Small intestine (tissue), 7 donors: ENCODE measurements at regions not wholly inside any gene's neighbourhood (a gene's known extent, or its start where the extent isn't known, plus 50 kb on each side); places are given as distances from the start of the nearest gene placed in this dataset.
"Not testable (repeated sequence)": the region's sequence is repeated elsewhere in the genome, so short reads cannot be mapped to it uniquely, and the experiment has no call there.

Experiments
- DNase-seq, 2 donors: peaks; one replicate each; pipeline versions ENCODE4 v3.0.0 to v3.0.0-alpha.2; 2013
- FAIRE-seq: peaks from 2 replicates; lab custom pipeline; 2012; peaks lifted over from hg19 to GRCh38; lab: Jason Lieb, UNC
- H3K27ac ChIP-seq, 3 donors: one replicate each; pipeline ENCODE4 v1.5.1; 2013; ENCODE audit warnings: low read length in 2 of 3, mild to moderate bottlenecking in 2 of 3, control low read depth in 1 of 3, inconsistent platforms in 1 of 3, low read depth in 1 of 3, moderate library complexity in 1 of 3
- H3K27me3 ChIP-seq, 3 donors: one replicate each; pipeline ENCODE4 v1.6.1; 2013; ENCODE audit warnings: low read length in 3 of 3, inconsistent platforms in 1 of 3; ENCODE audit not compliant: control insufficient read depth in 3 of 3, insufficient read depth in 3 of 3
- H3K36me3 ChIP-seq, 3 donors: one replicate each; pipeline ENCODE4 v1.6.1; 2013; ENCODE audit warnings: low read length in 3 of 3, inconsistent platforms in 1 of 3, low read depth in 1 of 3, mild to moderate bottlenecking in 1 of 3, moderate library complexity in 1 of 3; ENCODE audit not compliant: control insufficient read depth in 3 of 3, insufficient read depth in 2 of 3
- H3K4me1 ChIP-seq, 3 donors: one replicate each; pipeline ENCODE4 v1.6.1; 2013; ENCODE audit warnings: low read length in 2 of 3, inconsistent platforms in 1 of 3, low read depth in 1 of 3, mild to moderate bottlenecking in 1 of 3, moderate library complexity in 1 of 3; ENCODE audit not compliant: control insufficient read depth in 3 of 3, insufficient read depth in 2 of 3
- H3K4me3 ChIP-seq, 3 donors: one replicate each; pipeline ENCODE4 v1.5.1; 2013; ENCODE audit warnings: low read length in 3 of 3, control low read depth in 1 of 3, inconsistent platforms in 1 of 3, low read depth in 1 of 3, mild to moderate bottlenecking in 1 of 3, moderate library complexity in 1 of 3
- H3K9me3 ChIP-seq, 2 donors: one replicate each; pipeline ENCODE4 v1.6.1; 2013; ENCODE audit warnings: low read depth in 1 of 2, low read length in 1 of 2; ENCODE audit not compliant: control insufficient read depth in 2 of 2, insufficient read depth in 1 of 2
- WGBS, 3 donors: extraction: QIAGEN DNeasy Blood & Tissue Kit; methylation state at CpG; one replicate each; pipeline ENCODE4 v1.1.7; 2013; 5-methylcytosine and 5-hydroxymethylcytosine counted together
- donor health status: healthy with polysubstance abuse.
- donor health status: control.
- donor health status: control.
- donor health status: Bipolar disorder and iron deficiency.
- donor health status: healthy.

DNA sequence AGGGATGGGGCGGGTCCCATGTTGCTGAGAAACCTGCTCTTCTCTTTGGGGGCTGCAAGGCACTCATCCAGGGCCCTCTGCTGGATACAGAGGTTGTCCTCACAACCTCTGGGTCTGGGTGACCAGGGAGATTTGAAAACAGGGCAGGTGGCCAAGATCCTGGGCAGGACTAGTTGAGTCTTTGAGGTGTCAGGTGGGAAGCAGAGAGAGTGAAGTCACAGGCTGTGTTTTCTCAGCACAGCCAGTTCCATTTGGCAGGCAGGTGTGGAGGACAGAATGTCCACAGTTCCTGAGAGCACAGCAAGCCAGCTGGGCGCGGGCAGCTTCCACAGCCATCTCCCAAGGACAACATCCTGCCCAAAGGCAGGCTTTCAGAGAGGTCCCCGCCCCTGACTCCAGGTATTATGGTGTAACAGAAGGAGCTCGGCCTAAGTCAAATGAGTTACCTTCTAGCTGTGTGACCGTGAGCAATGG lies 118.8 kb downstream of the NUFIP1 start:
- DNase-seq (peak; percentile 26 to 79), FAIRE-seq (no peak)
- Histone ChIP-seq H3K4me3 (no peak overlapping the region), H3K36me3 (no peaks in the 10 kb centered on the region), H3K4me1 (no peaks in the 10 kb centered on the region), H3K27me3 (no peaks in the 10 kb centered on the region), H3K9me3 (peaks cover 0 to 6% of the 10 kb centered on the region in 2 donors), H3K27ac (no peak overlapping the region)
- WGBS, 3 donors = 25 to 51% (median 48%) methylated on average over 6 of the region's 6 CpGs

DNA sequence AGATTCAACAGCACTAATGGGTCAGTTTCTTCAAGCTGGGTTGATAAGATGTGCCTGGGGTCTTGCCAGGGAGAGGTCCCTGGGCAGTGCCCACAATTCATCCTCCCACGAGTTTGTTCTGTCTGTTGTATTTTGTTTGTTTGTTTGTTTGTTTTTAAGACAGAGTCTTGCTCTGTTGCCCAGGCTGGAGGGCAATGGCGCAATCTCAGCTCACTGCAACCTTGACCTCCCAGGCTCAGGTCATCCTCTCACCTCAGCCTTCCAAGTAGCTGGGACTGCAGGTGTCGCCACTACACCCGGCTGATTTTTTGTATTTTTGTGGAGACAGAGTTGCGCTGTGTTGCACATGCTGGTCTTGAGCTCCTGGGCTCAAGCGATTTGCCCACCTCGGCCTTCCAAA lies 120.1 kb downstream of the NUFIP1 start:
- no peak overlapping the region for H3K27ac ChIP-seq
- WGBS, 3 donors = 69 to 79% (median 78%) methylated on average over 7 of the region's 7 CpGs
- no peaks in the 10 kb centered on the region for H3K36me3 ChIP-seq
- no peaks in the 10 kb centered on the region for H3K4me1 ChIP-seq
- no peaks in the 10 kb centered on the region for H3K27me3 ChIP-seq
- H3K9me3 ChIP-seq = peaks cover 0 to 6% of the 10 kb centered on the region in 2 donors
- H3K4me3 ChIP-seq = no peak overlapping the region
- DNase-seq (no peak), FAIRE-seq (no peak)

DNA sequence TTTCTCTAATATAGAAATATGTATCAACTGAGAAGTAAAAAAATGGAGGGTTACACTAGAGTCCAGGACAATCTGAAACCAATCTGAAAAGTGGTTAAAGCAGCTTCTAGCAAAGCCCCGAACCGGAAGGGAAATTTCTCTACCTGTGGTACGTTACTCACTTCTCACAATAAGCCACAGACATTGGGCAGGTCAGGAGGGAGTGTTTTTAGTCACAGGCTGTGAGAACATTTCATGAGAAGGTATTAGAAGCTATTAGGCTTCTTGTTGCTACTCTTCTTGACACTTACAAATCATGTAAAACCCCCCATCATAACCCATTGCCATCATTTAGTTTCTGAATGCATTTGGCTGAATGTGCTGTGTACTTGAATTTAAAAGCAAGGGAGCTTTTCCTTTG lies 120.9 kb downstream of the NUFIP1 start:
- Histone ChIP-seq H3K4me3 (no peak overlapping the region), H3K27ac (no peak overlapping the region), H3K27me3 (no peaks in the 10 kb centered on the region), H3K9me3 (peaks cover 0 to 6% of the 10 kb centered on the region in 2 donors), H3K4me1 (no peaks in the 10 kb centered on the region), H3K36me3 (no peaks in the 10 kb centered on the region)
- 68 to 88% (median 86%) methylated on average over 3 of the region's 3 CpGs for WGBS, 3 donors
- no peak for DNase-seq
- FAIRE-seq = no peak

DNA sequence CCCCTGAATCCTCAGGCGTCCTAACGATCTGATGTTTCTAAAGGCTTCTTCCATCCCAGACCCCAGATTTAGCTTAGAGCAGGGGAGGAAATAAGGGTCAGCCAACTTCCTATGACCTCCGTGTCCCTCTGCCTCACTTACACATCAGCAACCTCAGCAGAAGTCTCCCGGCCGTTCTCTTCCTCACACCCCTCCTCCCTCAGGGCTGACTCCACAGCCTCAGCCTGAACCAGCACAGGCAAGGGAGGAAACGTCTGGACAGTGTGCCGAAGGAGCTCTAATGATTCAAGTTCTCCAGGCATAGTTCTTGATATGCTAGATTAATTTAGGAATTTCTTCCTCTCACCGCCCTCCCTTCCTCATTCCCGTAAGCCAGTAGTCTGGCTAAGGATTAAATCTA lies 121.4 kb downstream of the NUFIP1 start:
- no peaks in the 10 kb centered on the region for H3K4me1 ChIP-seq
- H3K9me3 ChIP-seq = peaks cover 0 to 6% of the 10 kb centered on the region in 2 donors
- no peaks in the 10 kb centered on the region for H3K36me3 ChIP-seq
- no peak overlapping the region for H3K4me3 ChIP-seq
- FAIRE-seq (no peak), DNase-seq (no peak)
- no peak overlapping the region for H3K27ac ChIP-seq
- 74 to 90% (median 79%) methylated on average over 9 of the region's 9 CpGs for WGBS, 3 donors
- no peaks in the 10 kb centered on the region for H3K27me3 ChIP-seq

DNA sequence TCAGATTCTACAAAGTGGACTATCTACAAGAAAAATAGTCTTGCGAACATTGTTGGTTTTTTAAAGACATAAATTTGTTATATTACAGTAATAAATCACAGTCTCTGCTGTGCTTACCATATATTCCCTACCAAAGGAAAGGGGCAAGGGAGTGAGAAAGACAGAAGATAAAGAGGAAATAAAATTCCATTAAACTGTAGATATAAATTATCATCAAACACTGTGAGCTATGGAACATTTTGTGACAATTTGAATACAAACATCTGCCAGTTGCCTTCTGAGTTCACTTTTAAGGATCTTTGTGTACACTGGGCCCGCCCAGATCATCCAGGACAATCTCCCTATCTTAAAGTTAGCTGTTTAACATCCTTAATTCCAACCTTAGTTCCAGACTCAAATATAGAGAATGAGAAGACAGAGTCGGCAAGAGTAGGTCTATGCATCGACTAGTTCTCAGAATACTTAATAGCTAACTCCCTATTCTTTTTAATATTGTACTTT lies 122.8 kb downstream of the NUFIP1 start:
- no peak for FAIRE-seq
- Histone ChIP-seq H3K27ac (no peak overlapping the region), H3K36me3 (no peaks in the 10 kb centered on the region), H3K4me1 (no peaks in the 10 kb centered on the region), H3K4me3 (no peak overlapping the region), H3K9me3 (peaks cover 0 to 6% of the 10 kb centered on the region in 2 donors), H3K27me3 (no peaks in the 10 kb centered on the region)
- 90% methylated on average over 4 of the region's 4 CpGs for WGBS, 3 donors
- DNase-seq = peak in 1 of 2 donors; percentile 20

DNA sequence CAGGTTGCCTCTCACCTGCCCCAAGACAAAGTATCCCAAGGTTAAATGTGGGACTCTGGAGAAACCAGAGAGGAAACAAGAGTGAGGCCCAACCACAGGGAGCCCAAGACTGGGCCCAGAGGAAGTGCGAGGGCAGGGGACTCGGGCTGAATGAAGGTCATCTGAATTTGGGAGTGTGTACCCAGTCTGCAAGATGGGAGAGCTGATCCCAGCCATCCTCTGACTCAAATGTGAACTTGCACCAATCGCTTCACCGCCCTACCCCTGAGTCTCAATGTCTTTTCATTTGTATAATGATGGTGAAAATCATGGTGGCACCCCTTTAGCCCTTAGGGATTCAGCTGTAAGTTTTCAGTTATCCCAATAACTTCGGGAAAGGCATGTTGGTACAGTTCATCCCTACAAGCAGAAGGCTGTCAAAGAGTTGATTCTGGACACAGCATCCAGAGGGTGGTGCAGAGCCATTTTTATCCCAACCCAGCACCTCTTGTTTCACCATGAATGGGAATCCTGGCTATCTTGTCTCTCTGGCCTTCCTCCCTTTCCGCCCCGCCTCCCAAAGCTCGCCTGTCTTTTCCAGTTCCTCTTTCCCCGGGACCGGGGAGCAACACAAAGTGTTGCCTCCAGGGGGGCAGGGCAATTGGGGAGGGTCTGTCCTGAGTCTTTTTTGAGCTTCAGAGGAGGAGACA lies 123.4 kb downstream of the NUFIP1 start:
- no peaks in the 10 kb centered on the region for H3K4me1 ChIP-seq
- no peaks in the 10 kb centered on the region for H3K27me3 ChIP-seq
- WGBS, 3 donors = 83 to 92% (median 90%) methylated on average over 10 of the region's 10 CpGs
- no peak overlapping the region for H3K27ac ChIP-seq
- DNase-seq = no peak
- no peak for FAIRE-seq
- peaks cover 0 to 6% of the 10 kb centered on the region in 2 donors for H3K9me3 ChIP-seq
- H3K4me3 ChIP-seq = no peak overlapping the region
- H3K36me3 ChIP-seq = no peaks in the 10 kb centered on the region

DNA sequence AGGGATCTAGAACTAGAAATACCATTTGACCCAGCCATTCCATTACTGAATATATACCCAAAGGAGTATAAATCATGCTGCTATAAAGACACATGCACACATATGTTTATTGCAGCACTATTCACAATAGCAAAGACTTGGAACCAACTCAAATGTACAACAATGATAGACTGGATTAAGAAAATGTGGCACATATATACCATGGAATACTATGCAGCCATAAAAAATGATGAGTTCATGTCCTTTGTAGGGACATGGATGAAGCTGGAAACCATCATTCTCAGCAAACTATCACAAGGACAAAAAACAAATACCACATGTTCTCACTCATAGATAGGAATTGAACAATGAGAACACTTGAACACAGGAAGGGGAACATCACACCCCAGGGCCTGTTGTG lies 125.6 kb downstream of the NUFIP1 start:
- not testable (repeated sequence) for H3K36me3 ChIP-seq, H3K9me3 ChIP-seq, H3K27me3 ChIP-seq, H3K4me1 ChIP-seq, DNase-seq, H3K27ac ChIP-seq, FAIRE-seq, H3K4me3 ChIP-seq

DNA sequence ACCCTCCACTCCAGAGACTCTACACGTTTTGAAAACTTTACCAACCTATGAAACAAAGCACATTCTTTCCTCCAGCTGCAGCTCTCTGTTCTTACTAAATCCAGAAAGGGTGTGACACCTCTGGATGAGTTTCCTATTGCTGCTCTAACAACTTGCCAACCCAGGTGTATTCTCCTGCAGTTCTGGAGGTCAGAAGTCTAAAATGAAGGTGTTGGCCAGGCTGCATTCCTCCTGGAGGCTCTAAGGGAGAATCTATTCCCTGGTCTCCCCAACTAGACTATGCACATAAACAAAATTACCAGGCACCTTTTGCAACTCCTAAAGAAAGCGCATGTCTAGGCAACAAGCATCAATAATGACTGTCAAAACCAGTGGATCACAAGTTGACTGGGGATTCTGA lies 128.8 kb downstream of the NUFIP1 start:
- H3K4me1 ChIP-seq = no peaks in the 10 kb centered on the region
- H3K27me3 ChIP-seq = no peaks in the 10 kb centered on the region
- DNase-seq (peak; percentile 24 to 56), FAIRE-seq (no peak)
- H3K4me3 ChIP-seq = no peak overlapping the region
- no peaks in the 10 kb centered on the region for H3K9me3 ChIP-seq
- no peak overlapping the region for H3K27ac ChIP-seq
- WGBS, 3 donors = 46 to 71% (median 48%) methylated on average over 2 of the region's 2 CpGs
- no peaks in the 10 kb centered on the region for H3K36me3 ChIP-seq

DNA sequence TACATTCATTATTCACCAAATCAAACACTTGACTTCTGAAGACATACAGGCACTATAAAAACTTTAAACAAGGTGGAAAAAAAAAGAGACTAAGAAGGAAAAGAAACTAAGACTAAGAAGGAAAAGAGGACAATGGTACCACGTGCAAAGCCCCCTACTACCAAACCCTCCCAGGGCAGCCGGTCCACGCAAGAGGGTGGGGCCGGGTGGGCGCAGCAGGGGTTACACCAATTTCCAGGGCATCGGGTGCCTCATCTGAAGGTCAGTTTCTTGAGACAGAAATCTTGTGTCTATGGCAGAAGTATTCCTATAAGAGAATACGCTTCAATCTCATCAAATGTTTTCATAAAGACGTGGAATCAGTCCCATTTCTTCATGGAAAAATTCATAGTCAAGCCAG lies 131.5 kb downstream of the NUFIP1 start:
- no peak for FAIRE-seq

More for the DNA sequence above, 131.5 kb downstream of the NUFIP1 start:
- Histone ChIP-seq H3K36me3 (no peaks in the 10 kb centered on the region), H3K4me3 (no peak overlapping the region), H3K27me3 (no peaks in the 10 kb centered on the region), H3K4me1 (peaks cover 0 to 17% (median 3%) of the 10 kb centered on the region in 3 donors), H3K9me3 (no peaks in the 10 kb centered on the region), H3K27ac (no peak overlapping the region)
- no peak for DNase-seq
- 91 to 93% (median 92%) methylated on average over 8 of the region's 8 CpGs for WGBS, 3 donors
